Activated naive CD8-positive, alpha-beta T cell (primary cell): ENCODE measurements at regions not wholly inside any gene's neighbourhood (a gene's known extent, or its start where the extent isn't known, plus 50 kb on each side); places are given as distances from the start of the nearest gene placed in this dataset.
"Not testable (repeated sequence)": the region's sequence is repeated elsewhere in the genome, so short reads cannot be mapped to it uniquely, and the experiment has no call there.

ENCODE experiments used
- H3K27ac Mint-ChIP-seq: one replicate; pipeline ENCODE4 v1.8.0; 2021; ENCODE audit warnings: mixed read lengths
- H3K27me3 Mint-ChIP-seq: one replicate; pipeline ENCODE4 v1.8.0; 2021; ENCODE audit warnings: mixed read lengths
- H3K36me3 Mint-ChIP-seq: one replicate; pipeline ENCODE4 v1.8.0; 2021; ENCODE audit warnings: mixed read lengths
- H3K4me1 Mint-ChIP-seq: one replicate; pipeline ENCODE4 v1.8.0; 2021; ENCODE audit warnings: low read depth, mixed read lengths
- H3K4me3 Mint-ChIP-seq: one replicate; pipeline ENCODE4 v1.8.0; 2021; ENCODE audit warnings: mild to moderate bottlenecking, mixed read lengths
- H3K9me3 Mint-ChIP-seq: one replicate; pipeline ENCODE4 v1.8.0; 2021; ENCODE audit warnings: low read depth, mixed read lengths

DNA sequence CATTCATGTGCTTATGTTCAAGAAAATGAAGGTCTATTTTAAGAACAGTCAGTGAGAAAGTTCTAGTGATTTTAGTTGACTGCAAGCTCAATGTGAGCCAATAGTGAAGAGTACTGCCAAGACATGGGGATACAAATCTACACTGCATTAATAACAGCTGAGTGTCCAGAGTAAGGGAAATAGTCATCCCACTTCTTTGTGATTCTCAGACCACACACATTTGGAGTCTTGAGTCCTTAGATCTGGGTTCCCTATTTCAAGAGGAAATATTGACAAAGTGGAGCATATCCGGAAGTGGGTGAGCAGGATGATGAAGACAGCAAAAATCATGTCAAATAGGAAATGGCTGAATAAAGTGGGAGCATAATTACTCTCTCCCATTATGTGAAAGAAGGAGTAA, 171.1 kb downstream of the LARP7 start:
- no peaks in the 10 kb centered on the region for H3K4me1 Mint-ChIP-seq

GRCh38 chr4:112813790-112814189, 176.8 kb downstream of the LARP7 start:
- Mint-ChIP-seq H3K27me3 (peaks cover 7% of the 10 kb centered on the region), H3K4me1 (peaks cover 10% of the 10 kb centered on the region), H3K9me3 (no peaks in the 10 kb centered on the region), H3K36me3 (no peaks in the 10 kb centered on the region), H3K4me3 (no peak overlapping the region), H3K27ac (no peak overlapping the region)

More for the DNA sequence above, 171.1 kb downstream of the LARP7 start:
- no peaks in the 10 kb centered on the region for H3K36me3 Mint-ChIP-seq
- peaks cover 3% of the 10 kb centered on the region for H3K27me3 Mint-ChIP-seq
- no peaks in the 10 kb centered on the region for H3K9me3 Mint-ChIP-seq
- H3K4me3 Mint-ChIP-seq: no peak overlapping the region
- H3K27ac Mint-ChIP-seq: no peak overlapping the region

DNA sequence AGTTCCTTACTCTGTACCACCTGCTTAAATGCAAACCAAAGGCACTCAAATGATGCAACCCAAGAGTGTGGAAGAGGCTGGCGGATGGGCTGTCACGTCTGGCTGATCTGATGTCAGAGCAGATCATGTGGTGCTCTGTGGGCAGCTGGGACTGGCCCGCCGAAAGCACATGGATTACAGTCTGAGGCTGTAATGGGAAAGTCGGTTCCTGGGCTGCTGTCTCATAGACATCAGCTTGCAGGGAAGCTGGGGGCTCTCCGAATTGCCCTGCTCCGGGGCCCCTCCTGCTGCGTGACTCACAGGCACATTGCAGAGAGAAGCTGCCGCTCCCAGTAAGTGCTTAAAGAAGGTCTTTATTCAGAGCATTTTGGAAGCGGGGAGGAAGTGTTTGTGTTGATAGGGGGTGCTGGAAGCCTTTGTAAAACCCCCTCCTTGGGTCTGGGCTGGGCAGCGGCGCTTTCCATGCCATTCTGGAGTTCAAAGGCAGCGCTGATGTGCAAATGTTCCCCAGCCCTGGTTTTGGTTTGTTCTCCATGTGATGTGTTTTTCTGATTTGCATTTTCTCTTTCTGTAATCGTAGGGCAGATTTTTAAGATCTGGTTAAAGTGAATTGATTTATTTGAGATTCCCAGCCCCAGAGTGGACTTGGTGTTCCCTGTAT, 181.1 kb downstream of the LARP7 start:
- peak overlapping the region; percentile 40 for H3K4me3 Mint-ChIP-seq
- H3K27ac Mint-ChIP-seq: no peak overlapping the region
- no peaks in the 10 kb centered on the region for H3K9me3 Mint-ChIP-seq
- peaks cover 10% of the 10 kb centered on the region for H3K4me1 Mint-ChIP-seq
- H3K27me3 Mint-ChIP-seq: peaks cover 18% of the 10 kb centered on the region
- no peaks in the 10 kb centered on the region for H3K36me3 Mint-ChIP-seq

- Mint-ChIP-seq H3K27ac (no peak overlapping the region), H3K9me3 (no peaks in the 10 kb centered on the region), H3K4me1 (peaks cover 10% of the 10 kb centered on the region), H3K36me3 (no peaks in the 10 kb centered on the region), H3K4me3 (peak overlapping the region; percentile 40), H3K27me3 (peaks cover 19% of the 10 kb centered on the region)
Measured at GRCh38 chr4:112818594-112818965, 181.6 kb downstream of the LARP7 start.

DNA sequence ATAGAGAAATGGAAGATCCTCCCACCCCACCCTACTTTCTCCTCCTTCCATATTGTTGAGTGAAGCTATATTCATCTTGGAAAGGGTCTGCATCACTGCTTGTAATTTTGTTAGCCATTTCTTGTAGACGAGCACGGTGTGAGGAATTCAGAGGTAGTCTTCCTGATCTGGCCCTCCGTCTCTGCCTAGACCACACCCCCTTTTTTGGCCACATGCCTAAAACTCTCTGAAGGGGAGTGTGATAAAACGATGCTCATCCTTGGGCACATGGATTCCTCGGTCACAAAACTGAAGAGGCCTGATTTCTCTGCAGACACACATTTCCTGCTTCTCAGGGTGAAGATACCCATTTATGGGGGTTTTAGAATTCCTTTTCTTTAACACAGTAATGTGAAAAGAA, 182.8 kb downstream of the LARP7 start:
- Mint-ChIP-seq H3K27me3 (peaks cover 19% of the 10 kb centered on the region), H3K9me3 (no peaks in the 10 kb centered on the region), H3K36me3 (no peaks in the 10 kb centered on the region), H3K4me3 (no peak overlapping the region), H3K27ac (no peak overlapping the region), H3K4me1 (peaks cover 10% of the 10 kb centered on the region)

- peaks cover 22% of the 10 kb centered on the region for H3K27me3 Mint-ChIP-seq
- no peaks in the 10 kb centered on the region for H3K36me3 Mint-ChIP-seq
- H3K9me3 Mint-ChIP-seq: no peaks in the 10 kb centered on the region
- H3K4me3 Mint-ChIP-seq: no peak overlapping the region
- H3K4me1 Mint-ChIP-seq: peaks cover 4% of the 10 kb centered on the region
- no peak overlapping the region for H3K27ac Mint-ChIP-seq
Measured at GRCh38 chr4:112823156-112823555, 186.2 kb downstream of the LARP7 start.

DNA sequence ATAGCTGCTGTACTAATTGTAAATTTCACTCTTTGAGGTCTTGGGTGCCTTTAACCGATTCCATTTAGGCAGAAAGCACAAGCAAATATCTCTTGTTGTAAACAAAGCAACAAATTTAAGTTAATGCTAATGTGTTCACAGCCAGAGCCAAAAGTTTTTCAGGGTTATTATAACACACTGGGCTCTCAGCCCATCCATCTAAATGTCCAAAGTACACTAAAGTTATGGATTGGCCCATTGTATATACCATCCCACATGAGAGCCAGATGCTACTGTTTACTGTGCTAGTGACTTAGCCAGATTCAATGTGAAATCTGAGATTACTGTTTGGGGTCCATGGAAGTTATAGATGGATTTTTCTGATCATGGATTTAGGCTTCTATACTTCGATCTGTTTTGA, 186.7 kb downstream of the LARP7 start:
- Mint-ChIP-seq H3K4me3 (no peak overlapping the region), H3K27ac (no peak overlapping the region), H3K36me3 (no peaks in the 10 kb centered on the region)

GRCh38 chr4:112830753-112831386, 193.9 kb downstream of the LARP7 start:
- Mint-ChIP-seq H3K4me1 (no peaks in the 10 kb centered on the region), H3K36me3 (no peaks in the 10 kb centered on the region), H3K4me3 (no peak overlapping the region), H3K9me3 (no peaks in the 10 kb centered on the region), H3K27me3 (peaks cover 3% of the 10 kb centered on the region), H3K27ac (no peak overlapping the region)

More for the DNA sequence above, 186.7 kb downstream of the LARP7 start:
- no peaks in the 10 kb centered on the region for H3K9me3 Mint-ChIP-seq
- H3K4me1 Mint-ChIP-seq: no peaks in the 10 kb centered on the region
- peaks cover 19% of the 10 kb centered on the region for H3K27me3 Mint-ChIP-seq

- Mint-ChIP-seq H3K27ac (no peak overlapping the region), H3K27me3 (peaks cover 6% of the 10 kb centered on the region), H3K36me3 (no peaks in the 10 kb centered on the region), H3K9me3 (peaks cover 5% of the 10 kb centered on the region), H3K4me1 (no peaks in the 10 kb centered on the region), H3K4me3 (no peak overlapping the region)
Measured at GRCh38 chr4:112832493-112832892, 195.6 kb downstream of the LARP7 start.

GRCh38 chr4:112836895-112837294, 200.0 kb downstream of the LARP7 start:
- Mint-ChIP-seq H3K36me3 (no peaks in the 10 kb centered on the region), H3K9me3 (peaks cover 5% of the 10 kb centered on the region), H3K27ac (no peak overlapping the region), H3K4me1 (no peaks in the 10 kb centered on the region), H3K27me3 (peaks cover 6% of the 10 kb centered on the region), H3K4me3 (no peak overlapping the region)

DNA sequence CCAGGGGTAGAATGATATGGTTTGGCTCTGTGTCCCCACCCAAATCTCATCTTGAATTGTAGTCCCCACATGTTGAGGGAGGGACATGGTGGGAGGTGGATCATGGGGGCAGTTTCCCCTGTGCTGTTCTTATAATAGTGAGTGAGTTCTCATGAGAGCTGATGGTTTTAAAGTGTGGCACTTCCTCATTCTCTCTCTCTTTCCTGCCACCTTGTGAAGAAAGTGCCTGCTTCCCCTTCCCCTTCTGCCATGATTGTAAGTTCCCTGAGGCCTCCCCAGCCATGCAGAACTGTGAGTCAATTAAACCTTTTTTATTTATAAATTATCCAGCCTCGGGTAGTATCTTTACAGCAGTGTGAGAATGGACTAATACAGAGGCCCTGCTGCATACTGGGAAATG, 201.1 kb downstream of the LARP7 start:
- H3K27ac Mint-ChIP-seq, H3K27me3 Mint-ChIP-seq, H3K9me3 Mint-ChIP-seq, H3K4me1 Mint-ChIP-seq, H3K4me3 Mint-ChIP-seq, H3K36me3 Mint-ChIP-seq: not testable (repeated sequence)

DNA sequence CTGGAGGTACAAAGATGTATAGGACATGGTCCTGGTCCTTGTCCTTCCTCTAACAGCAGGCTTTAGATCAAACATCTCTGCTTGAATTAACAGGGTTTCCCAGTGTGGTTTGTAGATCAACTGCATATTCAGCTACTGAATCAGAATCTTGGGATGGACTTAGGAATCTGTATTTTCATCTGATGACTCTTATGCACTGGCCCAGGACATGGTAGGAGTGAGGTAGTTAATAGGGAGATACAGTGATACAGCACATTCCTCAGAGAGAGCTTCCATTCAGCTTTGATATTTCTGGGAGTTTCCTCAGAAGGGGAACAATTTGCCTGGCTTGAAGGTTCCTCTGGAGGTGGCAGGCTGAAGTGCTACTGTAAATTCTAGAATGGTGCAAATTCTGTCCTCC, 203.1 kb downstream of the LARP7 start:
- H3K4me1 Mint-ChIP-seq: no peaks in the 10 kb centered on the region
- H3K4me3 Mint-ChIP-seq: no peak overlapping the region
- H3K36me3 Mint-ChIP-seq: no peaks in the 10 kb centered on the region
- H3K27me3 Mint-ChIP-seq: peaks cover 6% of the 10 kb centered on the region
- peaks cover 5% of the 10 kb centered on the region for H3K9me3 Mint-ChIP-seq
- H3K27ac Mint-ChIP-seq: no peak overlapping the region

- no peak overlapping the region for H3K27ac Mint-ChIP-seq
- H3K9me3 Mint-ChIP-seq: peaks cover 5% of the 10 kb centered on the region
- peaks cover 6% of the 10 kb centered on the region for H3K27me3 Mint-ChIP-seq
- H3K4me1 Mint-ChIP-seq: no peaks in the 10 kb centered on the region
- H3K36me3 Mint-ChIP-seq: no peaks in the 10 kb centered on the region
- H3K4me3 Mint-ChIP-seq: no peak overlapping the region
Measured at GRCh38 chr4:112840619-112841018, 203.7 kb downstream of the LARP7 start.

DNA sequence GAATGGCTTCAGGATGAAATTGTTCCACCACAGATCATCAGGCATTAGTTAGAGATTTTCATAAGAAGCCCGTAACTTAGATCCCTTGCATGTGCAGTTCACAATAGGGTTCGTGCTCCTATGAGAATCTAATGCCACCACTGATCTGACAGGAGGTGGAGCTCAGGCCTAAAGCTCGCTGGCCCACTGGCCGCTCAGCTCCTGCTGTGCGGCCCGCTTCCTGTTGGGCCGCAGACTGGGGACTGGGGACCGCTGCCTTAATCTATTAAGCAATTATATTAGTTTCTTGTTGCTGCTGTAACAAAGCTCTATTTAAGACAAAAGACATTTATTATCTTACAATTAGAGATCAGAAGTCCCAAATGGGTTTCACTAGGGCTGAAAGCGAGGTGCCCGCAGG, 205.6 kb downstream of the LARP7 start:
- Mint-ChIP-seq H3K27me3 (peaks cover 6% of the 10 kb centered on the region), H3K36me3 (no peaks in the 10 kb centered on the region), H3K4me1 (no peaks in the 10 kb centered on the region), H3K27ac (no peak overlapping the region), H3K4me3 (no peak overlapping the region), H3K9me3 (no peaks in the 10 kb centered on the region)

DNA sequence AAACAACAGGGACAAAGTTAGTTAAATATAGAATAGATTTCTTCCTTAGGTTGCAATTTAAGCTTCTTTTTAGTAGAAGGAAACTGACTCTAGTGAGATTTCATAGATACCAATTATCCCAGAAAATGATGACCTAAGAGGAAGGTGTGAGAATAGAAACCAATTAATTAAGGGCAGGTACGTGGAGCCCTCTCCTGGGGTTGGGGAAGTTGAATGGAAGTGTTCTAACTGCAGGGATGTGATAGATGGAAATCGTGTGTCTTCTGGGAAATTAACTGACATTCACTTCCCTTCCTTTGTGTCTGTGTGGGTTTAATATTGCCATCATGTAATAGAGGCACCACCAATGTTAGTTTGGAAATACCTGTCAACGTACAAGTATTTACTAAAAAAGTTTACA, 204.1 kb upstream of the ANK2 start:
- no peaks in the 10 kb centered on the region for H3K36me3 Mint-ChIP-seq
- no peak overlapping the region for H3K4me3 Mint-ChIP-seq
- no peaks in the 10 kb centered on the region for H3K4me1 Mint-ChIP-seq
- no peaks in the 10 kb centered on the region for H3K9me3 Mint-ChIP-seq
- H3K27ac Mint-ChIP-seq: no peak overlapping the region
- H3K27me3 Mint-ChIP-seq: peaks cover 3% of the 10 kb centered on the region

DNA sequence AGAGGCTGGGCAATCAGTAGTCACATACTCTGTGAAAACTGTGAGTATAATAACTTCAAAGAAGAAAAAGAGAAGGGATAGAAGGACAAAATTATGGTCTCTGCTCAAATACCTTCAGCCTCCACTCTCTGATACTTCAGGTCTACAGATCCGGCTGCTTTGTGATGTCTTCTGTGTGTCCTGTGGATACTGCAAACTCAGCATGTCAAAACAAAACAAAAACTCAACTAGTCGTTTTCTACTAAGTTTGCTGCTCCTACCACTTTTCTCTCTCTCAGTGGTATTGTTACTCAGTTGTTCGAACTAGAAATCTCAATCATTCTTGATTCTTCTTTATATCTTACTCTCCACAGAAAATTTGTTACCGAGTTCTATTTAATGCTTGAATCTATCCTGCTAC, 202.4 kb upstream of the ANK2 start:
- Mint-ChIP-seq H3K4me3 (no peak overlapping the region), H3K9me3 (no peaks in the 10 kb centered on the region), H3K27ac (no peak overlapping the region), H3K4me1 (no peaks in the 10 kb centered on the region), H3K27me3 (peaks cover 5% of the 10 kb centered on the region), H3K36me3 (no peaks in the 10 kb centered on the region)
